B cell (primary cell): ENCODE measurements at regions not wholly inside any gene's neighbourhood (a gene's known extent, or its start where the extent isn't known, plus 50 kb on each side); places are given as distances from the start of the nearest gene placed in this dataset.

Experiments used
- EZH2 ChIP-seq: IDR thresholded peaks from 2 replicates; pipeline ENCODE4 v1.6.1; 2012; ENCODE audit warnings: borderline replicate concordance, low read depth, mild to moderate bottlenecking, moderate library complexity, low read length; ENCODE audit not compliant: insufficient read depth, poor library complexity, severe bottlenecking
- TF ChIP-seq, protein P1 (sequence below): fragments of 200-600 bp; IDR thresholded peaks from one replicate; pipeline ENCODE4 v1.8.0; 2022; ENCODE audit warnings: antibody characterized with exemption, mild to moderate bottlenecking

- TF ChIP-seq, protein P1, sequence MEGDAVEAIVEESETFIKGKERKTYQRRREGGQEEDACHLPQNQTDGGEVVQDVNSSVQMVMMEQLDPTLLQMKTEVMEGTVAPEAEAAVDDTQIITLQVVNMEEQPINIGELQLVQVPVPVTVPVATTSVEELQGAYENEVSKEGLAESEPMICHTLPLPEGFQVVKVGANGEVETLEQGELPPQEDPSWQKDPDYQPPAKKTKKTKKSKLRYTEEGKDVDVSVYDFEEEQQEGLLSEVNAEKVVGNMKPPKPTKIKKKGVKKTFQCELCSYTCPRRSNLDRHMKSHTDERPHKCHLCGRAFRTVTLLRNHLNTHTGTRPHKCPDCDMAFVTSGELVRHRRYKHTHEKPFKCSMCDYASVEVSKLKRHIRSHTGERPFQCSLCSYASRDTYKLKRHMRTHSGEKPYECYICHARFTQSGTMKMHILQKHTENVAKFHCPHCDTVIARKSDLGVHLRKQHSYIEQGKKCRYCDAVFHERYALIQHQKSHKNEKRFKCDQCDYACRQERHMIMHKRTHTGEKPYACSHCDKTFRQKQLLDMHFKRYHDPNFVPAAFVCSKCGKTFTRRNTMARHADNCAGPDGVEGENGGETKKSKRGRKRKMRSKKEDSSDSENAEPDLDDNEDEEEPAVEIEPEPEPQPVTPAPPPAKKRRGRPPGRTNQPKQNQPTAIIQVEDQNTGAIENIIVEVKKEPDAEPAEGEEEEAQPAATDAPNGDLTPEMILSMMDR = no peak
- TF ChIP-seq EZH2 = no peak
These were observed 106.7 kb downstream of the ZNF621 start for GRCh38 chr3:40631341-40631995.
